HG02798 (cell line): ENCODE measurements at regions not wholly inside any gene's neighbourhood (a gene's known extent, or its start where the extent isn't known, plus 50 kb on each side); places are given as distances from the start of the nearest gene placed in this dataset.
A peak's percentile ranks its signal among the peaks of the same experiment; 100 is the strongest.
"Not testable (repeated sequence)": the region's sequence is repeated elsewhere in the genome, so short reads cannot be mapped to it uniquely, and the experiment has no call there.

Source experiments
- ATAC-seq: cut with Tn5 transposase; IDR thresholded peaks from one replicate; pipeline ENCODE4 v1.9.1; 2021; ENCODE audit warnings: mild to moderate bottlenecking; ENCODE audit not compliant: unreplicated experiment, poor library complexity

DNA sequence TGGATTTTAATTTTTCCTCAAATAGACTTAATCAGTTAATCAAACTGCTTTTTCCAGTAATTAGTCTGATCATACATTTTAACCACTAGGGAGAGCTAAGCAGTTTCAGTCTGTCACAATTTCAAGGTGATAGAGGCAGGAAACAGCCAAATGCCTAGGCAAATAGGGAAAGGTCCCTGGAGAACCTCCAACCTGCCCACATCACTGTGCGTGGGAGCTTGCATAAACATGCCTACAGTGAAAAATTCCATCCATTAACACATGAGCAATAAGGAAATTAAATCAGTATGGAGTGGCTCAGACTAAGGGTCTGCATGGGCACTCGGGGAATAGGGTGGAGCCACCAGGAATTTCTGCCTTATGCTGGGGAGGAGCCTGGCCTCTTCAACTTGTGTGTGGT lies 74.6 kb downstream of the AASDHPPT start:
- ATAC-seq, result no peak

DNA sequence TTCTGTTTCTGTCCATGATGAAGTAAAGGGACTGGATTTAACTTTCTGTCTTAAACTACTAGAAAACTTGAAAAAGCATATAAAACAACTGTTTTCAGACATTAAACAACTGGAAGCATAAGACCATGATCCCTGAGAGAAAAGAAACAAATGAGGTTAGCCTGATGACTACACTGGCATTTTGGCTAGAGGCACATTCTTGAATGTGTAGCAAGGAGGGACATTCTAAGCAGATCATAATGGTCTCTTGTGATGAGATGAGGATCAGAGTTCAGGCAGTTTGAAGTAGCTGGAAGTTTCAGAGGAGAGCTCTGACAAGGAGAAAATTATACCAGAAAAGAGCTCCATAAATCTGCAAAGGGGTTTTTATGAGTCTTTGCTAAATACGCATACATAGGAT lies 75.4 kb downstream of the AASDHPPT start:
- ATAC-seq, result no peak

DNA sequence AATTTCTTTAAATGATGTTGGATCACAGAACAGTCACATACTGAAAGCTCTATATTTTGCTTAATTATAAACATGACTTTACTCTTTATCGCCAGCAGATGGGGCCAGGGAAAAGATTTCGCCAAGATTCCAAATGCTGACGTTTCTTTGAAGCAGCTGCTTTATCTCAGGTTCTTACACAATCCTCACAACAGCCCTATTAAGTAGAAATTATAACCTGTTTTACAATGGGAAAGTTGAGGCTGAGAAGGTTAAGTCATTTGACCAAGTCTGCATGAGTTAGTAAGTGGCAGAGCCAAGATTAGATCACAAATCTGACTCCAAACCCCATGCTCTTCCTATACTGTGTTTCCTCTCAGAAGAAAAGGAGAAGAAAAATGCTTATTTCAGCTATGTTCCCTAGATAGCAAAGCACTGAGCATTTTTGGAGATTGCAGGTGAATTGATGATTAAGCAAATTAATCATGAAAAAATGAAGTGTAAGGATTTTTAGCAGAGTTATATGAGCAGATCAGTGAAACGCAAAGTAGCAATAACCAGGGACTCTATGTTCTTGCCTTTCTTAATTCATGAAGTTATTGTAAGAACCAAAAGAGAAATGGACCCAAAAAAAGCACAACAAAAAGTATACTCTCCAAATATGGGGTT lies 79.0 kb downstream of the AASDHPPT start:
- ATAC-seq, result peak; percentile 65

DNA sequence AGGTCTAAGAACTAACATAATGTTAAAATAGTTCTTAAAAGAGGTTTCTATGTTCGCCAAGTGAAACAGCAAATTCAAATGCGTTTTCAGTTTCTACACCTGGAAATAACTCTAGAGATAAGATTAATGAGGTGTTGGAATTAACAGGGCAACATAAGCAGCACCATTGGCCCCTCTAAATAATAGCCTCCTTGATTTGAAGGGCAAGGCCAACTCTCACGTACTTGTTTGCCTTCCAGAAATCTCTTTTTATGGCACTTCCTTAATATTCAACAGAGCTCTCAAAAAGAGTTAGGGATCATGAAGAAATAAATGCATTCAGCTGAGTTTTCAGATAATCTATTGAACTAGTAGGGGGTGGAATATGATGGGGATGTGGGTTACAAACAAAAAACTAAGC lies 80.9 kb downstream of the AASDHPPT start:
- peak; percentile 33 for ATAC-seq

DNA sequence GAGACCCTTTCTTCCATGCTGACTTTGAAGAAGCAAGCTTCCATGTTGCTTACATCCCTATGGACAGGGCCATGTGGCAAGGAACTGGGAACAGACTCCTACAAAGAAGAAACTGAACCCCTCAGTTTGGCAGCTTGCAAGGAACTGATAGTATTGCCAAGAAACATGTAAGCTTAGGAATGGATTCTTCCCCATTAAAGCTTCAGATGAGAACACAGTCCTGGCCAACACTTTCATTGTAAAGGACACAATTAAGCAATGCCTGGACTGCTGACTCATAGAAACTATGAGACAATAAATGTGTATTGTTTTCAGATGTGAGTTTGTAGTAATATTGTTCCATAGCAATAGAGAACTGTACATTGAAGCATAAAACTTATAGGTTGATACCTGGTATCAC lies 82.4 kb downstream of the AASDHPPT start:
- ATAC-seq, result no peak

DNA sequence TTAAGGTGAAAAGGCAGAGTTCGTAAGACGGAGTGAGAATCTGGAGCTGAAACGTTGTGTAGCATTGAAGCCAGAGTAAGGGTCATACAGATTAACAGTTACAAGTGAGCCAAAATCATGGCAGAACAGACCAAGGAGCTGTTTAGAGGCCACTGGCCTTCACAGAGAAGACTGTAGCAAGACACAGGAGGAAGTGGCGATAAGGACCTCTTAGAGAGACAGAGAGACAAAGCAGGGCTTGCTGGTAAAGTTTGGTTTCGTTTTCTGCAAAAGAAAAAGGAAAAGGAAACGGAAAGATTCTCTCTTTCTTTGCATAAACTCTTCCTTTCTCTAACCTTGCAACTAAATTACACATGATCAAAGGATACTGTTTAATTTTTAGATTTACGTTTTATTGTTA lies 83.0 kb downstream of the AASDHPPT start:
- ATAC-seq, result no peak

DNA sequence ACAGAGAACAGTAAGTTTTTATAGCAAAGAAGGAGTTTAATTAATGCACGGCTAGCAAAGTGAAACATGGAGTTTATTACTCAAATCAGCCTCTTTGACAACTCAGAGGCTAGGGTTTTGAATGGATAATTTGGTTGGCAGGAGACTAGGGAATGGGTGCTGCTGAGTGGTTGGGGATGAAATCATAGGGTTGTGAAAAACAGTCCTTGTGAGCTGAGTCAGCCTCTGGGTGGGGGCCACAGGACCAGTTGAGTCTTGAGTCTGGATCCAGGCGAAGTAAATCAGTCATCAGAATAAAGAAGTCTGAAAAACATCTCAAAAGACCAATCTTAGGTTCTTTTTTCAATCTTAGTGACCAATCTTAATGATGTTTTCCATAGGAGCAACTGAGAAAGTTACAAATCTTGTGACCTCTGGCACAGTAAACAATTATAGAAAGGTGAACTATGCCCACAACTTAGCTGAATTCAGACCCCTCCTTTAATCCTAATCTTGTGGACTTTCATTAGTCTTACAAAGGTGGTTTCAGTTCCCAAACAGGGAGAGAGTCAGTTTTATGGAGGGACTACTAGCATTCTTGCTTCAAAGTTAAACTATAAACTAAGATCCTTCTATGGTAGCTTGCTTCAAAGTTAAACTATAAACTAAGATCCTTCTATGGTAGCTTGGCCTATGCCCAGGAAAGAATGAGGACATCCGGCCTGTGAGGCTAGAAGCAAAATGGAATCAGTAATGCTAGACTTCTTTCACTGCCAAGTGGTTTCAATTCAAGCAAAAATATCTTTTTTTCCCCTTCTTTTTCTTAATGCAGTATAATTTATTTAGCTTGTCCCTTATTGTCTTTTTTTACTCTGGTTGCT lies 84.5 kb downstream of the AASDHPPT start:
- no peak for ATAC-seq

DNA sequence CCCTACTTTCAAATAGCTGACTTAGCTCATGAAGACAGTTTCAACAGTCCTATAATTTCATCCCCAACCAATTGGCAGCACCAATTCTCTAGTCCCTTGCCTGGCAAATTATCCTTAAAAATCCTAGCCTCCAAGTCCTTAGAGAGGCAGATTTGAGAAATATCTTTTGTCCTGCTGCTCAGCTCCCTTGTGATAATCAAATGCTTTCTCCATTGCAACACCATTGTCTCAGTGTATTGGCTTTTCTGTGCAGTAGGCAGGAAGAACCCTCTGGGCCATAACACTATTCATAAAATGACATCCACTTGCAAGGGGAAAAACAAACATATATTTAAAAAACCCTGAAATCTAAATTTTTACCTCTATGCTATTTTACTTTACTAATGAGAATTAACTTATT lies 89.6 kb downstream of the AASDHPPT start:
- no peak for ATAC-seq

DNA sequence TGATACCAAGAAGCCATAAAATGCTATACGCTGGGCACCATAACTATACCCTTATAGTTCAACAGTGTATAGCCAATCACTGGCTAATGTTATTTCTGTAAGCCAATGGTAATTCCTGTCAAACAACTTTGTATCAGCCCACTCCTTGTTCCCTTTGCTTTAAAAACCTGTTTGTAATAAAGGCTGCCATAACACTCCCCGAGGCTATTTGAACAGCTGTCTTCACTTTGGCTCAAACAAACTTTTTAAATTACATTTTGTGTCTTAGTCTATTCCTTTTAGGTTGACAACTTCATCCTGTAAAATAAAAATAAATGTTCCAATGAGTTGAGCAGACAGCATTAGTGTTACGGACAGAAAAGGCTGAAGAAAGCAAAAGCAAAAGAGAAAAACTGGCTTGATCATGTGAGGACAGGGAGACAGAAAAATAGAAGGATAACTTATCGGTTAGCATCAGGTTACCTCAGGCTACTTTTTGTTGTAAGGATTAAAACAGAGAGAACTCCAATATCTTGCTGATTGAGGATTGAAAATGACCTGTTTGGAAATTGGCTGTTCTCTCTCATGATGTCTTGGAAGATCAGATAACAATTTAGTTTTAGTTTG lies 95.0 kb downstream of the AASDHPPT start:
- no peak for ATAC-seq

DNA sequence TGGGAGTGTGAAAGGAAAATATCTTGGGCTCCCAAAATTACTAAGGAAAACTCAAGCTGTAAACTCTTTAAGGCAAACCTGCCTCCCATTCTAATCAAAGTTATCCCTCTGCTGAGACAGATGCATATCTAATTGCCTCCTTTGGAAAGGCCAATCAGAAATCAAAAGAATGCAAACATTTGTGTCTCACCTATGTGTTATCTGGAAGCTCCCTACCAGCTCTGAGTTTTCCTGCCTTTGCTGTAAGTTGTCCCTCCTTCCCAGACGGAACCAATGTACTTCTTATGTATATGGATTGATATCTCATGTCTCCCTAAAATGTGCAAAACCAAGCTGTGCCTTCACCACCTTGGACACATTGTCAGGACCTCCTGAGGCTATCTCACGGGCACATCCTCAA lies 95.8 kb downstream of the AASDHPPT start:
- ATAC-seq, result no peak

DNA sequence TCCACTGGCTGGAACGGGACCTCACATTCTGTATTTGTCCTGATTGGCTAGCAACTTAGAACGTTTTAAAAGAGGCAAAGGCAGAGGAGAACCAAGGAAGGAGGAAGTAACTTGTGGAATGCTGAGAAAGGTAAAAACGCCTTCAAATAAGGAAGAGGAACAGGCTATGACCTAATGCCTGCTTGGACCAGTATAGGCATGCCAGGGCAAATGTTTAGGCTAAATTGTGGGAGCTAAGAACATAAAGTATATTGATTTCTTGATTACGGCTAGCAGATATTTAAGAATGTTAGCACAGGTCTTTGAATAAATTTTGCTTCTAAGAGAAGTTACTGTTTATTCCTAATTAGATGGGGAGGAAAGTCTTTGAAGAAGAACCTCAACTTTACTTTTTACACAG lies 96.5 kb downstream of the AASDHPPT start:
- not testable (repeated sequence) for ATAC-seq

DNA sequence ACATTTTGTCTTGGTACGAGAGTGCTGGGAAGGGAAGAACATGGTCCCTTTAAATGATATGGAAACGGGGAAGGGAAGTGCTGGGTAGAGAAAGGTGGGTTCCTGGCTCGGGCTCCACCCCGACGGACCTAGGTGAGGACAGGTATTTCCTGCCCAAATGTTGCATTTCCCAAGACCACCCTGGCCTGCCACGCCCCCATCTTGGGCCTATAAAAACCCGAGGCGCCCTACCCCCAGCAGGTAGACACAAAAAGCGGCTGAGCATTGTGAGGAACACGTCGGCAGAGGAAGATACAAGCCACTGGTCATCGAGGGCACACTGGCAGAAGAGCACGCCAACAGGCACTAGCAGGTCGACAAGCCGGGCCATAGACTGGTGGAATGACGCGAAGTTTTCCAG lies 99.4 kb downstream of the AASDHPPT start:
- ATAC-seq, result no peak

DNA sequence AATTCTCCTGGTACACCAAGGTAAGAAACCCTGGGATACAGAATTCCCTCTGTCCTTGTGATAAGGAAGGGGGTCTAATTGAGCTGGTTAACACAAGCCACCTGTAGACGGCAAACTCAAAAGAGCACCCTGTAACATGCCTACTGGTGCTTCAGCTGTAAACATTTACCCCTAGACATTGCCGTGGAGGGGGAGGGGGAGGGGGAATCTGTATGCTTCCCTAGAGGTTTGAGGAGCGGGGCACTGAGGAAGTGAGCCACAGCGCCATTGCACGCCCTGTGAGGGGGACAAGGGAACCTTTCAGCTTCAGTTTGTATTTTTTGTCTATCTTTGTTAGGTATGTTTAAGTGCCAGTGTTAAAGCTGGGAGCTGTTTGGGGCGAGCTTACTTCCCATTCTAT lies 99.8 kb downstream of the AASDHPPT start:
- no peak for ATAC-seq

DNA sequence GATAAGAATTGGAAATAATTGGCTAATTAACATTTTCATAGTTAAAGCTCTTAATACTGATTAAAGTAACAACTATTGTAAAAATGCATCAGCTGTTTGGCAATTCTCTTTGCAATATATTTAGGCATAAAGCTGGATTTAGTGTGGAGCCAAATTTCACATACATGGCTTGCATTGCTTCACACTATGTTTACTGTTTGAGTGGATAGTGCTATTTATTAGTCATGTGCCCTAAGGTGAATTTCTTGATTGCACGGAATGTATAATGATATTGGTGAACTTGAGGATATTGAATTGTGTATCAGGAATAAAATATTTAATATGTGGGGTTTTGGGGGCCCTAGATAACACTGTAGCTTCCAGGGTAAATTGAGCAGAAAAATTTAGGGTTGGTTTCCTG lies 100.9 kb downstream of the AASDHPPT start:
- no peak for ATAC-seq

DNA sequence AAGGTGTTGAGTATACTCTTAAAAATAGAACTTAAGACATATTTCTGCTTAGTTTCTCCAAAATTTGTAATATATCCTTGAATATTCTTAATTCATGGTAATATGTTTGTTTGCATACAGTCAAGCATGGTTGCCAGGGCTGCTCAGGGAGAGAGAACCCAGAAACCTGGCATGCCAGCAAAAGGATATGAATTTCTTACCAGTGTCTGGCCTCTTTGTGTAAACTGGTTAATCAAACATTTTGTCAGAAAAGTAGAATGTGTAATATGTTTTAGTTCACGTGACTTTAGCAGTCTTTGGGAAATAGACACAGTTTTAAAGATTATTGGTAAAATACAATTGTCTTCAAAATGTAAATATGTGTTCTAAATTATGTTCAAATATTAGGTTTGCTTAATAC lies 101.6 kb downstream of the AASDHPPT start:
- ATAC-seq, result no peak

DNA sequence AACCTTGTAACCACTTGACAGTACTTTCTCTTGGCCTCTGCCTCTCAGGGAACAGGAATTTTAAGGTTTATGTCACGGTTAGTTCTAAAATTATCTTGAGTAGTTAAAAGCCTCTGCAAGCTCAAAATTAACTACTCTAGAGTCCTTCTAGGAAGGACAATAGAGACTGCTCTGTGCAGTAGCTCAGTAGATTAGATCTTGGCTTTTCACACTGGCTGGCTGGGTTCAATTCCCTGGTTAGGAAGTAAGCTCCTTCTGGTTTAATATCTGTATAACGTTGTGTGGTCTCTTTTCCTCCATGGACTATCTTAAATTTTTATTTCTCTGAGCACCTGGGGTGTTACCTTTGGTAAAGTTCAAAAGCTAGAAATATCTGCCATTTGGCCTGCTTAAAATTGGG lies 109.2 kb downstream of the AASDHPPT start:
- ATAC-seq, result no peak

DNA sequence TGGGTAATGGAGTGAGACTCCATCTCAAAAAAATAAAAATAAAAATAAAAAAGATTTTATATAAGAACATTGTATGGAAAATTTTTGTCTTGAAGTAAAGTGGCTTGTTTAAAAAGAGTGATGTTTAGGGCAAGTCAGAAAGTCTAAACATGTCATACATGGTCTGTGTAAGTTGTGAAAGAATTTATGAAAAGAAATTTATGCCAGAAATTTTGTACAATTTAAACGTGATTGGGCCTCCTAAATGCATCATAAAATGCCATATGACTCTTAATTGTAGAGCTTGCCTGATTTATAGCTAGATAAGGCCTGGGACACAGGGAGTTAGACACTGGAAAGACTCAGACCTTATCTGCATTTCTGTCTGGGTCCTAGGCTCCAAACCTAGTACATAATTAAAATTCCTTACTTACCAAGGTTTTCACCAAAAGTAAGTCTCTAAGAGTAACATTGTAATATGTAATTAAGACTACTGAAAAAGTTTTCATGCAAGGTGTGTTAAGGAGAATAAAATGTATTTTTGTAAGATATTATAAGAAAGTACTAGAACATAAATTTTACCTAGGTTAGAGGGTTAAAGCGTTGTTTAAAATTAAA lies 110.5 kb downstream of the AASDHPPT start:
- ATAC-seq, result no peak

DNA sequence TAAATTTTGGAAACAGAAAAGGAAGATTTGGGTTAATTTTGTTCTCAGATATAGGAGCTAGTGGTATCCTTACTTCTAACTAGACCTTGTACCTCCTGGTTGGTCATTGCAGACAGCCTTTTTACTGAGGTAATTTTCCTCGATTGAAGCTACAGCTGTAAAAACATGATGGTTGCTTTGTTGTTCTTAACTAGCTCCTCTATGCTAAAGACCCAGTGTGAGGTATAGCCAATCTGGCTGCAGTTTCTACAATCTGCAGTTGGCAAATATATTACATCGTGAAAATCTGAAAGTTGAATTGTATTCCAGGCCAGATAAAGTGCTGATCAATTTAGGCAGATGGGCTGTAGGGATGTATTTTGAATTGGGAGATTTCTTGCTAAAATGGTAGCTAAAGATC lies 116.5 kb downstream of the AASDHPPT start:
- ATAC-seq, result no peak

DNA sequence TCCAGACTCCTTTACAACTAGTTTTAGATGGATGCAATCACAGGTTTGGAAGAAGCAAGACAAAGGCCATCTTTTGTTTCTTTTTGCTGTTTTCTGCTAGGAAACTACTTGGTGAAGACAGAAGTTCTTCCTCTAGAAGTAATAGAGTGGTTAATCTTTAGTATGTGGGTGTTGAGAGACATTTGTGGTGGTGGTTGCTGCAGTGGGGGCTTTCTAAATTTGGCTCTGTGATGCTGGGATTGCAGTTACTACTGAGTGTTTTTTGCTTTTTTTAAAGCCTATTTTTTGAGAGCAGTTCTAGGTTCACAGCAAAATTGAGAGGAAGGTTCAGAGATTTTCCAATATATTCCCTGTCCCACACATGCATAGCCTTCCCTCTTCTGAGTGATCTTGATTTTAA lies 120.0 kb downstream of the AASDHPPT start:
- ATAC-seq, result no peak

DNA sequence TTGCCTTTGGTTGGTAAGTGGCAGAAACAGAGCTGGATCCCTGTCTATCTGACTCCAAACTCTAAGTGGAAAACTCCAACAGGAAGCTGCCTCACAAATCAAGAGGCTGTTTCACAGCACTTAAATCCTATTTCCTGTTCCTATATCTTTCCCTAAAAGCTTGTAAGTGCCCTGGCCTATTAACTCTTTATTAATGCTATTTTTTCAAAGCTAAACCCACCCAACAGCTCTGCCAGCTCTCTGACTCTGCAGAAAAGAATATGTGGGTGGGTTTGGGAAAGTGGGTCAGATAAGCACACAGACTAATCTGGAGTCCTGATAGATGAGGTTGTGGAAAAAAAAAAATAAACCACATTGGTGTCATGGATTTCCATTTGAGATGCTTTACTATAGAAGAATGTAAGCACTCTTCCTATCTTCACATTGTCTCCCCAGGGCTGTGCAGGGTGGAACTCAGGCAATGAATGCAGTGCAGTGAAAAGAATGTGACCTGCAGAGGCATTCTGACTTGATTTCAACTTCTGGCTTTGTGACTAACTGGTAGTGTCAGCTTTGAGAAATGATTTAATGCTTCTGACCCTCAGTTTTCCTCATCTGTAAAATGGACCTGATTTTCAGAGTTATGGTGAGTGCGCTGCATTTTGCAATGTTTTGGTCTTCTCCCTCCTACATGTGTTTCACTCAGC lies 125.6 kb downstream of the AASDHPPT start:
- no peak for ATAC-seq

DNA sequence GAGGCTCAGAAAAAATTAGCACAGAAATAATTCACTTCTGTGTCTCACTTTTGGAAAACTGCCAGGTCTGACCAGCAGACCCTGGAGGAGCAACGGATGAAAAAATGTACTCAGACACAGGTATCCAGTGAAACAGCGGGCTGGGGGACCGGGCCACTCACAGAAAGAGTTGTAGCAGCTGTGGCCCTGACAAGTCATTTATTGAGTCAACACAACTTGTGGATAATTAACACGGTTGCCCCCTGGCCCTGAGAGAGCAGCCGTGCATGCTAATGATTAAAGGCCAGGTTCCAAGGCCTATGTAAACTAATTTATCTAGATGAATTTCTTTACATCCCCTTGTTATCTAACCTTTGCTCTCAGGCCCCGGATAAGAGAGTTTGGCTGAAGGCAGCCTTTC lies 131.3 kb downstream of the AASDHPPT start:
- ATAC-seq, result no peak
